Esophagus muscularis mucosa (tissue), 4 donors: ENCODE measurements at regions not wholly inside any gene's neighbourhood (a gene's known extent, or its start where the extent isn't known, plus 50 kb on each side); places are given as distances from the start of the nearest gene placed in this dataset.

Source experiments
- DNase-seq: peaks from one replicate; pipeline ENCODE4 v3.0.0-alpha.2; 2017; ENCODE audit errors: extremely low spot score
- H3K27ac ChIP-seq, 4 donors: fragments of 200-600 bp; sonication (generic); replicated peaks in 1 of 4; 1 replicate in 3 of 4; 2 replicates in 1 of 4; pipeline ENCODE4 v1.5.1; 2016 to 2019; ENCODE audit warnings: mild to moderate bottlenecking in 1 of 4
- H3K27me3 ChIP-seq, 4 donors: fragments of 200-600 bp; sonication (generic); one replicate each; pipeline versions ENCODE4 v1.5.1 to v1.6.0; 2016 to 2019
- H3K36me3 ChIP-seq, 4 donors: fragments of 200-600 bp; sonication (generic); one replicate each; pipeline ENCODE4 v1.5.1; 2016 to 2019
- H3K4me1 ChIP-seq, 4 donors: fragments of 200-600 bp; sonication (generic); one replicate each; pipeline ENCODE4 v1.5.1; 2016 to 2019
- H3K4me3 ChIP-seq, 4 donors: fragments of 200-600 bp; sonication (generic); 1 replicate in 2 of 4; 2 replicates in 2 of 4; pipeline ENCODE4 v1.5.1; 2016 to 2019; ENCODE audit warnings: mild to moderate bottlenecking in 4 of 4, moderate library complexity in 1 of 4
- H3K9me3 ChIP-seq, 4 donors: fragments of 200-600 bp; sonication (generic); 1 replicate in 3 of 4; 2 replicates in 1 of 4; pipeline ENCODE4 v1.5.1; 2016 to 2019
- CTCF ChIP-seq, 3 experiments: fragments of 200-600 bp in 2 of 3; fragments of 450-650 bp in 1 of 3; sonication (generic) in 2 of 3; IDR thresholded peaks; one replicate each; pipeline ENCODE4 v1.5.1; 2017 to 2019; ENCODE audit warnings: antibody characterized with exemption in 3 of 3, mild to moderate bottlenecking in 2 of 3, moderate library complexity in 1 of 3
- EP300 ChIP-seq: sonication (generic); formaldehyde crosslinking; IDR thresholded peaks from one replicate; pipeline ENCODE4 v1.6.1; 2017; ENCODE audit warnings: antibody characterized with exemption
- POLR2A ChIP-seq: fragments of 450-650 bp; IDR thresholded peaks from one replicate; pipeline ENCODE4 v1.6.1; 2017; ENCODE audit warnings: antibody characterized with exemption, moderate library complexity, mild to moderate bottlenecking, low read depth
- POLR2AphosphoS5 ChIP-seq, 2 donors: sonication (generic); formaldehyde crosslinking; IDR thresholded peaks; one replicate each; pipeline ENCODE4 v1.6.1; 2017; ENCODE audit warnings: antibody characterized with exemption in 2 of 2
- WGBS: methylation state at CpG from one replicate; pipeline ENCODE4 v1.1.5; 2018; 5-methylcytosine and 5-hydroxymethylcytosine counted together
- intact Hi-C: fragments of 100-400 bp; cut with DNase I; formaldehyde crosslinking; loops from one replicate; pipeline ENCODE4 v1.15.1; 2023

- H3K4me3 ChIP-seq, result no peak overlapping the region
- 88% methylated on average over 7 of the region's 7 CpGs for WGBS
- DNase-seq, result no peak
- H3K36me3 ChIP-seq, result no peaks in the 10 kb centered on the region
- no peaks in the 10 kb centered on the region for H3K9me3 ChIP-seq
- no peaks in the 10 kb centered on the region for H3K27me3 ChIP-seq
- intact Hi-C loops, result no loop called here
- TF ChIP-seq POLR2AphosphoS5 (IDR thresholded peaks at IDR 0.05) (no peak), POLR2A (no peak), EP300 (no peak), CTCF (IDR thresholded peaks at IDR 0.05) (no peak)
- H3K27ac ChIP-seq, result no peak overlapping the region
- no peaks in the 10 kb centered on the region for H3K4me1 ChIP-seq
Measured at GRCh38 chr2:16115881-16116830, 175.8 kb downstream of the MYCN start.

DNA sequence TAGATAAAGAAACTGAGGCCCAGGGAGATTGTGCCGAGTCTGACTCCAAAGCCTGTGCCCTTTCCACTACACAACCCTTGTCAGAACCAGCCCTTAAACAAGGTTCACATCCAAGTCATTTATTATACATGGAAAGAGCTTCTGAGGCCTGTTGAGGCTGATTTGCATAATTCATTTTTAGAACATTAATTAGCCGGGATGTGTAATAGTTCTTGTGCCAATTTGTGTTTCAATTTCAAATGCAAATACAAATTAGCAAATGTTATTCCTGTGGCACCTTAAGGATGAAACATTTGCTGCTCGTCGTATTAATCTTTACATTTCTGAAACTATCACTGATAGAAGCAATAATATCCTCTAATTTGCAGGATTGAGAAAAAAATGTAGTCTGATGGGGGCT is 174.9 kb downstream of the MYCN start:
- no peak overlapping the region for H3K27ac ChIP-seq
- no peaks in the 10 kb centered on the region for H3K9me3 ChIP-seq
- 88% methylated on average over 4 of the region's 4 CpGs for WGBS
- no peak overlapping the region for H3K4me3 ChIP-seq
- no peak for TF ChIP-seq EP300
- no peak for TF ChIP-seq POLR2AphosphoS5 (IDR thresholded peaks at IDR 0.05)
- TF ChIP-seq POLR2A, result no peak
- no peak for TF ChIP-seq CTCF (IDR thresholded peaks at IDR 0.05)
- no peaks in the 10 kb centered on the region for H3K4me1 ChIP-seq
- no peaks in the 10 kb centered on the region for H3K27me3 ChIP-seq
- no peaks in the 10 kb centered on the region for H3K36me3 ChIP-seq
- intact Hi-C loops, result no loop called here
- no peak for DNase-seq

- H3K4me3 ChIP-seq, result no peak overlapping the region
- TF ChIP-seq EP300 (no peak), POLR2AphosphoS5 (IDR thresholded peaks at IDR 0.05) (no peak), CTCF (IDR thresholded peaks at IDR 0.05) (no peak), POLR2A (no peak)
- no peak for DNase-seq
- WGBS, result 86% methylated on average over 8 of the region's 8 CpGs
- intact Hi-C loops, result no loop called here
- no peaks in the 10 kb centered on the region for H3K36me3 ChIP-seq
- no peaks in the 10 kb centered on the region for H3K27me3 ChIP-seq
- H3K9me3 ChIP-seq, result no peaks in the 10 kb centered on the region
- no peak overlapping the region for H3K27ac ChIP-seq
- no peaks in the 10 kb centered on the region for H3K4me1 ChIP-seq
Measured at GRCh38 chr2:16114836-16115235, 174.5 kb downstream of the MYCN start.

- WGBS, result 90% methylated on average over 11 of the region's 11 CpGs
- no peak for DNase-seq
- TF ChIP-seq EP300 (no peak), POLR2AphosphoS5 (IDR thresholded peaks at IDR 0.05) (no peak), POLR2A (no peak), CTCF (IDR thresholded peaks at IDR 0.05) (no peak)
- Histone ChIP-seq H3K4me1 (no peaks in the 10 kb centered on the region), H3K4me3 (no peak overlapping the region), H3K9me3 (no peaks in the 10 kb centered on the region), H3K27ac (no peak overlapping the region), H3K36me3 (no peaks in the 10 kb centered on the region), H3K27me3 (no peaks in the 10 kb centered on the region)
- intact Hi-C loops, result no loop called here
Measured at GRCh38 chr2:16114070-16114469, 173.7 kb downstream of the MYCN start.
